Medulla oblongata (tissue), 1 donor: ENCODE measurements at regions not wholly inside any gene's neighbourhood (a gene's known extent, or its start where the extent isn't known, plus 50 kb on each side); places are given as distances from the start of the nearest gene placed in this dataset.

Source experiments
- DNase-seq: peaks from one replicate; pipeline ENCODE4 v3.0.0-alpha.2; 2015; ENCODE audit errors: extremely low spot score

- DNase-seq = no peak
These were observed 115.0 kb downstream of the RIPK4 start for GRCh38 chr21:41651830-41652229.

- no peak for DNase-seq
These were observed 115.4 kb downstream of the RIPK4 start for GRCh38 chr21:41651406-41651805.

GRCh38 chr21:41650526-41651145, 116.2 kb downstream of the RIPK4 start:
- no peak for DNase-seq

- no peak for DNase-seq
These were observed 118.2 kb downstream of the RIPK4 start for GRCh38 chr21:41648591-41649031.

- no peak for DNase-seq
These were observed 118.9 kb downstream of the RIPK4 start for GRCh38 chr21:41647806-41648561.

- no peak for DNase-seq
These were observed 123.4 kb downstream of the RIPK4 start for GRCh38 chr21:41643246-41643966.

GRCh38 chr21:41641821-41642701, 124.8 kb downstream of the RIPK4 start:
- peak; percentile 11 for DNase-seq

- no peak for DNase-seq
These were observed 125.4 kb downstream of the RIPK4 start for GRCh38 chr21:41641510-41641815.

- DNase-seq = no peak
These were observed 125.9 kb downstream of the RIPK4 start for GRCh38 chr21:41640748-41641509.

- DNase-seq = no peak
These were observed 127.1 kb downstream of the RIPK4 start for GRCh38 chr21:41639766-41640165.

GRCh38 chr21:41639336-41639735, 127.5 kb downstream of the RIPK4 start:
- no peak for DNase-seq

GRCh38 chr21:41638201-41638790, 128.6 kb downstream of the RIPK4 start:
- no peak for DNase-seq

- DNase-seq = no peak
These were observed 129.0 kb upstream of the TMPRSS2 start for GRCh38 chr21:41636636-41637630.

GRCh38 chr21:41635874-41636273, 127.9 kb upstream of the TMPRSS2 start:
- no peak for DNase-seq

- DNase-seq = no peak
These were observed 126.9 kb upstream of the TMPRSS2 start for GRCh38 chr21:41634858-41635257.

GRCh38 chr21:41634211-41634694, 126.3 kb upstream of the TMPRSS2 start:
- no peak for DNase-seq

- no peak for DNase-seq
These were observed 125.7 kb upstream of the TMPRSS2 start for GRCh38 chr21:41633627-41634026.

GRCh38 chr21:41632748-41633475, 125.0 kb upstream of the TMPRSS2 start:
- no peak for DNase-seq
